GM12891 (cell line): ENCODE measurements at regions not wholly inside any gene's neighbourhood (a gene's known extent, or its start where the extent isn't known, plus 50 kb on each side); places are given as distances from the start of the nearest gene placed in this dataset.

Experiments used
- POLR2A ChIP-seq: IDR thresholded peaks from 2 replicates; pipeline ENCODE4 v1.6.1; 2011; ENCODE audit warnings: low read depth, low read length, control low read depth
- POLR2AphosphoS5 ChIP-seq: IDR thresholded peaks from 2 replicates; pipeline ENCODE4 v1.6.1; 2011; ENCODE audit warnings: low read depth, low read length, control low read depth
- TAF1 ChIP-seq: IDR thresholded peaks from 2 replicates; pipeline ENCODE4 v1.6.1; 2011; ENCODE audit warnings: low read depth, low read length, control low read depth

DNA sequence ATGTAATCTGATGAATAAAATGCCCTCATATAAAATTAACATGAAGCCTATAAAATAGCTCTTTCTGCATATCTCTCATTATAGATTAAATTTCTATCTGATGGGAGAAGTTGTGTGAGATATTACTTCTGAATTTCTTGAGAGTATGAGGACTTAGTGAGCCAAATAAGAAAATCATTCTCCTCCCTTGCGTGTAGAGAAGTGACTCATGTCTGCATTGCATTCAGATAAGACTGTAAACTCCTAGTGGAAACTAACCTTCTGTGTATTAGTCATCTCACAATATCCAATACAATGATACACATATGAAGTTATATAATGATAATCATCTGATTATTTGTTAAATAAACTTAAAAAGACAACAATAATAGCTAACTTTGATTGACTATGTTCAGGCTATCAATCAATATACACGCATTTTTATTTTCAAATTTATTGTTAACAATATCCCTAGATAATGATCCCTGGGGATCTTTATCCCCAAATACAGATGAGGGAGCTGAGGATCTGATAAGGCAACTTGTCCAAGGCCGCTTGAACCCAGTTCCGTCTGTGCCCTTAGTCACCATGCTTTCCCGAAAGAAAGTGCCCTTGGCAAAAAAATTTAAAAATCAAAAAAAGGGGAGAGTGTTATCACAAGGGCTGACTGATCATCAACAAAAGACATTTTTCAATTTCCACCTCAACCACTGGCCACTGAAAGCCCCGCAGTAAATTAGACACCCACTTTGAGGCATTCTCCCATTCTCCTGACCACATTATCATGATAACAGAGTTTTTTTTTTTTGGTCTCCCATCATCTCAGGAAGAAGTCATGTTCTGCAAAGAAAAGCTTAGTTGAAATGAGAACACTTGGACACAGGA, 189.2 kb upstream of the RASSF8 start:
- TF ChIP-seq TAF1 = no peak
- no peak for TF ChIP-seq POLR2AphosphoS5
- no peak for TF ChIP-seq POLR2A
